Effector memory CD8-positive, alpha-beta T cell (primary cell): ENCODE measurements at regions not wholly inside any gene's neighbourhood (a gene's known extent, or its start where the extent isn't known, plus 50 kb on each side); places are given as distances from the start of the nearest gene placed in this dataset.

Experiments used
- ATAC-seq: fragments of 150-1000 bp; cut with Tn5 transposase; replicated peaks from 2 replicates; pipeline ENCODE4 v1.10.0; 2021; ENCODE audit warnings: mild to moderate bottlenecking, moderate library complexity
- DNase-seq, 3 experiments: peaks; one replicate each; pipeline ENCODE4 v3.0.0; 2021
- H3K27ac Mint-ChIP-seq, 2 donors: one replicate each; pipeline ENCODE4 v1.8.0; 2022; ENCODE audit warnings: mild to moderate bottlenecking in 2 of 2, mixed read lengths in 2 of 2, moderate library complexity in 2 of 2
- H3K27me3 Mint-ChIP-seq, 2 donors: one replicate each; pipeline ENCODE4 v1.8.0; 2022; ENCODE audit warnings: mixed read lengths in 2 of 2
- H3K36me3 Mint-ChIP-seq: one replicate; pipeline ENCODE4 v1.8.0; 2022; ENCODE audit warnings: mild to moderate bottlenecking, moderate library complexity, mixed read lengths; ENCODE audit not compliant: insufficient read depth
- H3K4me1 Mint-ChIP-seq, 2 donors: one replicate each; pipeline ENCODE4 v1.8.0; 2022; ENCODE audit warnings: low read depth in 2 of 2, mixed read lengths in 2 of 2
- H3K4me3 Mint-ChIP-seq, 2 donors: one replicate each; pipeline ENCODE4 v1.8.0; 2022; ENCODE audit warnings: mild to moderate bottlenecking in 2 of 2, mixed read lengths in 2 of 2, moderate library complexity in 2 of 2
- H3K9me3 Mint-ChIP-seq, 2 donors: one replicate each; pipeline ENCODE4 v1.8.0; 2022; ENCODE audit warnings: mixed read lengths in 2 of 2

DNA sequence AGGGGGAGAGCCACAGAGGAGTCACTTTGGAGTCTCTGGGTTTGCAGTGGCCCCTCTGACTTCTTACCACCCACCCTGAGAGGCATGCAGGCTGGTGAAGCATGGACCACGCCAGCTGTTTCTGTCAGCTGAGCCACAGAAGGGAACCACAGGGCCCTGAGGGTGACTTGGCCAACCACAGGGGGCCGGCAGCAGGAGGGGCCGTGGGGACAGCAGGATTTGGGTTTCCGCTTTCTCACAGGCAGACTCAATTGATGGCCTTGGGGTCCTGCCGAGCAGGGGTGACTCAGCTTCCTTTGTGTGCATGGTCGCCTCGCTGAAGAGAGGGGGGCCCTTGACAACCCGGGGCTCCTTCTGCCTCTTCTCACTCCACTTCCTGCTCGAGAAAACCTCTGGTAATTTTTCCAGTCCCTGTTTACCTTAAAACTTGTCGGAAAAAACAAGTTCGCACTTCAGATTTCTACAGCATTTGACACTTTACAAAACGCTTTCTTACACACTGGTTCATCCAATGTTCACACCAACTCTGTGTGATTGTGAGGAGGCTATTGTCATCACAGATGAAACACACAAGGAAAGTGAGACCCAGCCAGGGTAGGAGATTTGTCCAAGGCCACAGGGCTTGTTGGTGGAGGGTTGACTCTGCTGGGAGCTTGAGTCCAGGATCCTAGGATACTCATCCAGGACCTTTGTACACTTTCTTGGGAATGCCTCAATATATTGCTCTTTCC is 311.2 kb downstream of the LPIN1 start:
- H3K36me3 Mint-ChIP-seq, result peaks cover 3% of the 10 kb centered on the region
- DNase-seq (peak; percentile 35 to 49 (median 41)), ATAC-seq (peak; percentile 91)
- H3K27ac Mint-ChIP-seq, result peak overlapping the region in 1 of 2 donors; percentile 61
- H3K4me1 Mint-ChIP-seq, result peaks cover 34 to 55% of the 10 kb centered on the region in 2 donors
- no peaks in the 10 kb centered on the region for H3K27me3 Mint-ChIP-seq
- H3K9me3 Mint-ChIP-seq, result peaks cover 0 to 3% of the 10 kb centered on the region in 2 donors
- H3K4me3 Mint-ChIP-seq, result peak overlapping the region; percentile 58 to 59

GRCh38 chr2:12059616-12060441 is 313.4 kb downstream of the LPIN1 start:
- Mint-ChIP-seq H3K9me3 (no peaks in the 10 kb centered on the region), H3K4me1 (peaks cover 52 to 70% of the 10 kb centered on the region in 2 donors), H3K36me3 (peaks cover 3% of the 10 kb centered on the region), H3K27ac (no peak overlapping the region), H3K27me3 (no peaks in the 10 kb centered on the region), H3K4me3 (no peak overlapping the region)
- no peak for DNase-seq
- no peak for ATAC-seq

GRCh38 chr2:12060886-12061285 is 314.5 kb downstream of the LPIN1 start:
- H3K4me1 Mint-ChIP-seq, result peaks cover 54 to 71% of the 10 kb centered on the region in 2 donors
- peaks cover 0 to 3% of the 10 kb centered on the region in 2 donors for H3K9me3 Mint-ChIP-seq
- DNase-seq, result no peak
- no peaks in the 10 kb centered on the region for H3K27me3 Mint-ChIP-seq
- no peak for ATAC-seq
- H3K36me3 Mint-ChIP-seq, result peaks cover 3% of the 10 kb centered on the region
- H3K4me3 Mint-ChIP-seq, result no peak overlapping the region
- no peak overlapping the region for H3K27ac Mint-ChIP-seq

DNA sequence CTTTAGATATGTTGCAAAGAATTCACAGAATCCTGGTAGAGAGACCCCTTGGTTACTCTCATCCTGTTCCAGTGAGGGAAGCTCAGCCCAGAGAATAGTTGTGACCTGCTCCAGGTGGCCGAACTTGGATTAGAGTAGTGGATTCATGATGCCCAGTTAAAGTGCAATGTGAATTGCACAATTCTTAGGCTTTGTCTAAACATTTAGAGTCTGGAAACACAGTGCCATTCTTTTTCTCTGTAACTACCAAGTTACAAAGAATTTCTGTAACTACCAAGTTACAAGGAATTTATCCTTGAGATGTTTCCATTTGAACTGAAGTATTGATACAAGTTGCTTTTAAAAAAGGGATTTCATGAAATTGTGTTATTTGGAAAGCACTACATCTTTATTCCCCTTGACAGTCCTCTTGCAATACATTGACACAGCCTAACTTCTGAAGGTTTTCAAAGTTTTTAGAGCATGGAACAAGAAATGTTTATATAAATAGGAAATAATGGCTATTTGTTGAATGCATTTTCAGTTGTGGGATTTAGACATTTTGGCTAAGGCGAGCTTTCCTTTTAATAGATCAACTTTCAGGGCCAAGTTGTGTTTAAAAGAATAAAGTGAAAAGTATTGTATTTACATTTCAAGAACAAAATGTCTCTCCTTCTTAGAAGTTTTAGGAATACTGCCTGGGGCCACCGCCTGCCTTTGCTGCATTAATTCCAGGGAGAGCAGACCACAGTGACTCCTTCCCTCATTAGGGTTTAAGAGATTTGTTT is 315.0 kb downstream of the LPIN1 start:
- no peak for DNase-seq
- no peak overlapping the region for H3K4me3 Mint-ChIP-seq
- H3K4me1 Mint-ChIP-seq, result peaks cover 53 to 70% of the 10 kb centered on the region in 2 donors
- peaks cover 3% of the 10 kb centered on the region for H3K36me3 Mint-ChIP-seq
- H3K27ac Mint-ChIP-seq, result no peak overlapping the region
- ATAC-seq, result no peak
- peaks cover 0 to 3% of the 10 kb centered on the region in 2 donors for H3K9me3 Mint-ChIP-seq
- peaks cover 0 to under 1% of the 10 kb centered on the region in 2 donors for H3K27me3 Mint-ChIP-seq

- Mint-ChIP-seq H3K27ac (no peak overlapping the region), H3K4me1 (peaks cover 55 to 68% of the 10 kb centered on the region in 2 donors), H3K27me3 (peaks cover 0 to 6% of the 10 kb centered on the region in 2 donors), H3K9me3 (peaks cover 0 to 3% of the 10 kb centered on the region in 2 donors), H3K4me3 (no peak overlapping the region), H3K36me3 (peaks cover 3% of the 10 kb centered on the region)
- DNase-seq, result no peak
- no peak for ATAC-seq
These were observed 315.6 kb downstream of the LPIN1 start for GRCh38 chr2:12062053-12062395.

DNA sequence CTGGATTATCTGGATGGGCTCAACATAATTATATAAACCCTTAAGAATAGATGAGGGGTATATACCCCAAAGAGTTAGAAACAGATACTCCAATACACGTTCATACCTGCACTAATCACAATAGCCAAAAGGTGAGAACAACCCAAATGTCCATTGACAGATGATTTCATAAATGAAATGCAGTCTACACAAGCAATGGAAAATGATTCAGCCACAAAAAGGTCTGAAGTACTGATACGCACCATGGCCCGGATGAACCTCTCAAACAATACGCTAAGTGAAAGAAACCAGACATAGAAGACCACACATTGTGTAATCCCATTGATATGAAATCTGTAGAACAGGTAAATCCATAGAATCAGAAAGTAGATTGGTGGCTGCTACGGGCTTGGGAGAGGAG is 316.8 kb downstream of the LPIN1 start:
- Mint-ChIP-seq H3K27me3 (peaks cover 0 to 9% of the 10 kb centered on the region in 2 donors), H3K4me1 (peaks cover 45 to 58% of the 10 kb centered on the region in 2 donors), H3K27ac (no peak overlapping the region), H3K9me3 (peaks cover 0 to 3% of the 10 kb centered on the region in 2 donors), H3K4me3 (peak overlapping the region; percentile 44 to 77), H3K36me3 (no peaks in the 10 kb centered on the region)
- DNase-seq (no peak), ATAC-seq (no peak)

DNA sequence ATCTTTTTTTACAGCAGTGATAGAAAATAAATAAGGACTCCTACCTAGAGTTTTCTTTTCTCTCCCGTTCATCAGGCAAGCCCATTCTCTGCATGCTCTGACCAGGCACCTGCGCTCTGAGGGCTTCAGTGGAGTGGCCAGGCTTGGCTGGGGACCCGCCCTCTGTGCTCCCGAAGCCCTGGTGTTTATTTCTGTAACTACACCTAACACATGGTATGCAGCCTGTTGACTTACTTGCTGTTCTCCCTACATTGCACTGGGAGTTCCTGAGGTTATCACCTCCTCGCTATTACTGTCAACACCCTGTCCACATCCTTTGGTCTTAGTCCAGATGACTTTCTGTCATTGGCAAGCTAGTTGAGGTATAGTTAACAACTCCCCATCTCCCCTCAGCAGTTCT is 317.7 kb downstream of the LPIN1 start:
- Mint-ChIP-seq H3K4me1 (peaks cover 39 to 48% of the 10 kb centered on the region in 2 donors), H3K36me3 (no peaks in the 10 kb centered on the region), H3K4me3 (peak overlapping the region; percentile 44 to 77), H3K27me3 (peaks cover 0 to 15% of the 10 kb centered on the region in 2 donors), H3K27ac (no peak overlapping the region), H3K9me3 (peaks cover 0 to 3% of the 10 kb centered on the region in 2 donors)
- DNase-seq (peak; percentile 31 to 50 (median 39)), ATAC-seq (peak; percentile 100)

- Mint-ChIP-seq H3K36me3 (no peaks in the 10 kb centered on the region), H3K9me3 (peaks cover 0 to 3% of the 10 kb centered on the region in 2 donors), H3K27ac (no peak overlapping the region), H3K27me3 (peaks cover 6 to 24% of the 10 kb centered on the region in 2 donors), H3K4me3 (no peak overlapping the region), H3K4me1 (peaks cover 34 to 38% of the 10 kb centered on the region in 2 donors)
- ATAC-seq, result no peak
- DNase-seq, result no peak
These were observed 319.7 kb downstream of the LPIN1 start for GRCh38 chr2:12066116-12066515.

GRCh38 chr2:12066986-12067385 is 320.6 kb downstream of the LPIN1 start:
- Mint-ChIP-seq H3K27ac (no peak overlapping the region), H3K36me3 (no peaks in the 10 kb centered on the region), H3K4me3 (no peak overlapping the region), H3K9me3 (peaks cover 0 to 3% of the 10 kb centered on the region in 2 donors), H3K4me1 (peaks cover 34 to 38% of the 10 kb centered on the region in 2 donors), H3K27me3 (peaks cover 7 to 26% of the 10 kb centered on the region in 2 donors)
- no peak for DNase-seq
- ATAC-seq, result no peak

DNA sequence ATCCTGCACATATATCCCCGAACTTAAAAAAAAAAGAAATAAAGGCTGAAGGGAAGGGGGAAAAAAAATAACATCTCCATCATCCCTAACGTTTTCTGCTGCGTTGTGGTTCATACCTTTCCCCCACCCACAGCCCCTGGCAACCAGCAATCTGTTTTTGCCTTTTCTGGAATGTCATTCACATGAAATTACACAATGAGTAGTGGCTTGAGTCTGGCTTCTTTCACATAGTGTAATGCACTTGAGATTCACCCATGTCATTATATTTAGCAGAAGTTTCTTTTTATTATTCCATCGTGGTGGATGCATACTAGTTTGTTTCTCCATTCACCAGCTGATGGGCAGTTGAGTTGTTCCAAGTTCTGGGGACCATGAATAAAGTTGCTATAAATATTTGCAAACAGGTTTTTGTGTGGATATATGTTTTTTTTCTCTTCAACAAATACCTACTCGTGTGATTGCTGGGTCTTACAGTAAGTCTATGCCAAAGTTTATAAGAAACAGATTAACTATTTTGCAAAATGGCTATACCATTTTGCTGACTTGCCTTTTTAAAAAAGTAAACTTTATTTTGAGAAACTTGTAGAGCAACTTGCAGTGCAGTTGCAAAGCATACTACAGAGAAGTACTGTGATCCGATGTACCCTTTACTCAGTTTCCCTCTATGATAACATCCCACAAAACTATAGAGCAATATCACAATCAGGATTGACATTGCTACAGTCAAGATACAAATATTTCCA is 322.5 kb downstream of the LPIN1 start:
- Mint-ChIP-seq H3K4me3 (no peak overlapping the region), H3K9me3 (peaks cover 0 to 3% of the 10 kb centered on the region in 2 donors), H3K4me1 (peaks cover 27 to 33% of the 10 kb centered on the region in 2 donors), H3K27me3 (peaks cover 7 to 26% of the 10 kb centered on the region in 2 donors), H3K27ac (no peak overlapping the region), H3K36me3 (no peaks in the 10 kb centered on the region)
- DNase-seq, result no peak
- no peak for ATAC-seq

DNA sequence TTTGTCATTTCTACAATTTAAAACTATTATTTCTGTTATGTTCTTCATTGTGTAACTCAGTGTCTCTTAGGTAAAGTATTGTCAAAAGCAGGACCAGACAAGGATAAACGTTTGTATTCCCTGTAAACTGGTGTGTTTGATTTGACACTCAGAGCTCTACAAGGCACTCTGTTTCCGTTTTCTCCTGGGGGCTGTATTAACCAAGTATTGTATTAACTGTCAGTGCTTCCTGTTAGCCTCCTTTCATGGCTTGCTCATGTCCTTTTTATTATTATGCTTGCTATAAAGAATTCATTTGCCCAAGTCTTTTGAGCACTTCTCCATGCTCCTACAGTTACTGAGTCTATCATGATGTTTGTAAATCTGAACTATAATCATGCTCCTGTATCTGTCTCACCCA is 323.7 kb downstream of the LPIN1 start:
- Mint-ChIP-seq H3K27me3 (peaks cover 7 to 26% of the 10 kb centered on the region in 2 donors), H3K36me3 (no peaks in the 10 kb centered on the region), H3K9me3 (peaks cover 0 to 1% of the 10 kb centered on the region in 2 donors), H3K4me3 (no peak overlapping the region), H3K4me1 (peaks cover 17 to 29% of the 10 kb centered on the region in 2 donors), H3K27ac (no peak overlapping the region)
- DNase-seq, result no peak
- ATAC-seq, result no peak

- Mint-ChIP-seq H3K4me1 (peaks cover 14 to 26% of the 10 kb centered on the region in 2 donors), H3K27ac (no peak overlapping the region), H3K9me3 (no peaks in the 10 kb centered on the region), H3K4me3 (no peak overlapping the region), H3K36me3 (no peaks in the 10 kb centered on the region), H3K27me3 (peaks cover 7 to 26% of the 10 kb centered on the region in 2 donors)
- ATAC-seq, result no peak
- no peak for DNase-seq
These were observed 324.1 kb downstream of the LPIN1 start for GRCh38 chr2:12070581-12070980.
